ENCODE measurements at regions not wholly inside any gene's neighbourhood (a gene's known extent, or its start where the extent isn't known, plus 50 kb on each side); places are given as distances from the start of the nearest gene placed in this dataset.

GRCh38 chr11:90701716-90702115 lies 478.9 kb upstream of the CHORDC1 start:
- TF ChIP-seq CTCF (IDR thresholded peaks at IDR 0.05) (no peak), EZH2 (IDR thresholded peaks at IDR 0.05; ENCODE audit: borderline replicate concordance, insufficient read depth, low read depth, low read length, poor library complexity, severe bottlenecking) (no peak)
